ENCODE measurements at regions not wholly inside any gene's neighbourhood (a gene's known extent, or its start where the extent isn't known, plus 50 kb on each side); places are given as distances from the start of the nearest gene placed in this dataset.

DNA sequence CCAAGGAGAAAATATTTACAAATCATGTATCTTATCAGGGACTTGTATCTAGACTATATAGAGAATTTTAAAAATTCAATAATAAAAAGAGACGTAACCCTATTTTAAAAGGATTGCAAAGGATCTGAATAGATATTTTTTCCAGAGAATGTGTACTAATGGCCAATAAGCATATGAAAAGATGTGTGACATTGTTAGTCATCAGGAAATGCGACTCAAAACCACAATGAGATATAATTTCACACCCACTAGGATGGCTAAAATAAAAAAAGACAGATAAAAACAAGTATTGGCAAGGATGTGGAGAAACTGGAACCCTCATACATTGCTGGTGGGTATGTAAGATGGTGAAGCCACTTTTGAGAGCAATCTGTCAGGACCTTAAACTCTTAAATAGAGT, 141.9 kb upstream of the BMP4 start:
- no peak for DNase-seq

- no peak for DNase-seq
Measured at GRCh38 chr14:54102051-54102456, 145.4 kb upstream of the BMP4 start.

DNA sequence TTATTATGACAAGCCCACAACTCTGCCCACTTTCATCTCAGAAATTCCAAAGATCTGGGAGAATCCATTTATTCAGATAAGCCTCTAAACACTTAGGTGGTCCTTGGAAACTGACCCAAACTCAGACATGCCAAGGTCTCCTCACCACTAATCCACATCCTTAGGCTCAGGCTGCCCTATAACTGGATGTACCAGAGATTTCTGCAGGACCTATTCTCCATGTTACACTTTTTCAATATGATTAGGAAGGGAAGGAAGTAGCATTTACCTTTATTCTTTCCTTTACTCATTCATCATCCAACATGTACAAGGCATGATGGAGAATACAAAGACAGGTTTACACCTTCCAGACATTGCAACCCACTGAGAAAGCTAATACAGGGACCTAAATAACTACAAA, 145.9 kb upstream of the BMP4 start:
- DNase-seq: no peak

DNA sequence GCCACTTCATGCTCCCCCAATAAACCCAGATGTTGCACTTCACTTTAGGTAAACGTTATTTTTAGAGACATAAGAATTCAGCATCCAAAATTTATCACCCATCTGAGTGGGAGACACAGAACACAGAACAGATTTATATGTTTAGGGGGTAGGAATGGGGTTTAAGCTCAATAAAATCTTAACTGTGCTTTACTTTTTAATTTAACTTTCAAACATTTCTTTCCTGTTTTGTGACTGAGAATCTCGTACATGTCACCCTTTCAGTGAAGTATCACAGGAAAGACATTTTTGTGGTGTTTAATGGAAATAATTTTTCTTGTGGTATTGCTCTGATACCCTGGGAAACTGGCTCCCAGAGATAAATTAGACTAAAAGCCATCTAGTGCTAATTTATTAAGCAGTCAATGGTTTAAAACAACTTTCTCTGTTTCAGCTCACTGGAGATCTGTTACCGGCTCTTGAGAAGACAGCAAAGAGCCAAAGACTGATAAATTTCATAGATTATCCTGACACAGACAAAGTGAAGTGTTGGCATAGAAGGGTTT, 148.0 kb upstream of the BMP4 start:
- no peak for DNase-seq

DNA sequence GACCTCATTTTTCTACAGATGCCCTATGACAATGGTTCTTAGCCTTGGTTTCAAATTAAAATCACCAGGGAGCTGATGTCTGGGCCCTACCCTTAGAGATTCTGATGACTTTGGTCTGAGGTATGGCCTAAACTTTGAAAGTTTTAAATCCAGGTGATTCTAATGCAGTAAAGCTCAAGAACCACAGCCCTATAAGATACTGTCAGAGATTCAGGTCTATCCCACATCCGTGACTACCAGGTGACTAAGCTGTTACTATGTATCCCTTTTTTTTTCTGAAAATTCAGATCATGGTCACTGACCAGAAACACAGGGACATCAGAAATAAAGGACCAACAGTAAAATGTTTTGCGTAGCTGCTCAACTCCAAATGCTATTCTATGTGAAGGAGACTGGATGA, 148.8 kb upstream of the BMP4 start:
- no peak for DNase-seq

DNA sequence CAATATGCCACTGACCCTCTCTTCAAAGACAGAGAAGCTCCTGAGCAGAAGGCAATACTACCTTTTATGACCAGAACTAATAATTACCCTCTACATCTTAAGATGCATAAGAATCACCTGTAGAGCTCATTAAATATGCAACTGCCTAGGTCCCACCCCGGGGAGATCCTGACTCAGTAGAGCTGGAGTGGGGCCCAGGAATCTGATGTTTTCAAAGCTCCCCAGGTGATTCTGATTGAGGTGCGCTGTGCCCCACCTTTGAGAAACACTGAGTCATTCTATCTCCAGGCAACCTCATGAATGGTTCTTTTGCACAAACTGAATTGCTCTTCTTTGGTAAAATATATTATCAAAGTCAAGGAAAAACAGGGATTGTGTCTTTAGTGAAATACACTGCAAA, 149.3 kb upstream of the BMP4 start:
- no peak for DNase-seq

DNA sequence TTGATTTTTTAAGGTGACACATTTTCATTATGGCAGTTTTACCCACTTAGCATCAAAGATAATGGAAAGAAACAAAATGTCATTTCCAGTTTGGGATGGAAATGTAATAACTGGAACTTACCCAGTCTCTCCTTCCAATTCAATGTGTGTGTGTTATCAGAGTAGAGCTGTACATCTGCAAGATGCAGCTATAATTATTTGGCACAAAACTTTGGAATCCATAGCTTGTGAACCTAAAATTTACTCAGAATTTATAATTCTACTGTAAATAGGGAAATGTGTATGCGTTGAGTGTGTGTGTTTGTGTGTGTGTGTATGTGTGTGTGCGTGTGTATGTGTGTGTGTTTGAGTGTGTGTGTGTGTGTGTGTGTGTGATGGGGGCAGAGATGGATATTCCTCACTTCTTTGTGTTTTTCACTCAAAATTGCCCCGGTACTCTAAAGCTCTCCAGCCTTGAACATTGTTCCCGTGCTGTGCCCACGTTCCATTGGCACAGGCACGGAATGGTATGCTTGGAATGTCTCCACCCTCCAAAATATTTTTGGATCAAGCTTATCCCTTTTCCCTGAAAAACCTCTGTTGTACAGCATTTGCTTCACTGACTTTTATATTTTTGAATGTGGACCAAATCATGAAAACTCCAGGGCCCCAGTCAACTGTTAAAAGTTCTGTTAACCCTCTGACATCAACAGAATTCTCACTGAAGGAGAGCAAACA, 150.2 kb upstream of the BMP4 start:
- no peak for DNase-seq

DNA sequence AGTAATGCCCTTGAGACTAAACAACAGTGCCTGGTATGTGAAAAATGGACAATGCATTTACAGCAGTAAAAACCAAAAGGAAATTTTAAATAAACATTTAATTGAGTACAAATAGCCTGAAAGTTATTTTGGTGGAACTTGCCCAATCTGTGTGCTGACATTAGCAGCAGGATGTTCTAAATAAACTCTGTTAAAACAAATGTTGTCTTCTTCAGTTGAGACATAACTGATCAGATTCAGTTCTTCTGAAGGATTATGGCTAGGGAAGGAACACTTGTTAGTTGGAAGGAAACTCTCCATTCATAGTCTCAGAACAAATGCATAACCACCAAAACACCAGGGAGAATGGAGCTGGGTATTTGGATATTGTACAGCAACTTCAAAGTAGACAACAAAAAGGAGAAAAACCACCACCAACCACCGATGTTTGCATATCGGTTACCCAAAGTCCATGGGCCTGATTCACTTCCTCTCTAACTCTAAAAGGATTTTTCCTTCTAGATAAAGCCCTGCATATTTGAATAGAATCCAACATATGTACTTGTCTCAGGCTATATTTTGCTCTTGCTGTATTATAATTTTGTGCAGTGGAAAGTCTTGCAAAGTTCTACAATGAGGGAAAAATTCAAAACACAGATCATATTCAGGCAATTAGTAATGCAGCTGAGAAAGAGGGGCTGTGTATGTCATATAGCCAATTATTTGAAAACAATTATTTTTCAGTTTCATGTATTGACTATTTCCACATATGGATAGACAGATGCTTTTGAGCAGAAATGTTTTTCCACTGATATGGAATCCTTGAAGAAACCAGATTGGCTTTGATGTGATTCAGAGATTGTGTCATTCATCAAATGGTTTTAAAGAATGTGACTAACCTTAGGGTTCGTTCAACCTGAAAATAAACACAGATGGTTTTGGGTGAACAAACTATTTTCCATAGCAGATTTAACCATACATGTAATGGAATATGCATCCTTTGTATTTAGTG, 152.2 kb upstream of the BMP4 start:
- no peak for DNase-seq

DNA sequence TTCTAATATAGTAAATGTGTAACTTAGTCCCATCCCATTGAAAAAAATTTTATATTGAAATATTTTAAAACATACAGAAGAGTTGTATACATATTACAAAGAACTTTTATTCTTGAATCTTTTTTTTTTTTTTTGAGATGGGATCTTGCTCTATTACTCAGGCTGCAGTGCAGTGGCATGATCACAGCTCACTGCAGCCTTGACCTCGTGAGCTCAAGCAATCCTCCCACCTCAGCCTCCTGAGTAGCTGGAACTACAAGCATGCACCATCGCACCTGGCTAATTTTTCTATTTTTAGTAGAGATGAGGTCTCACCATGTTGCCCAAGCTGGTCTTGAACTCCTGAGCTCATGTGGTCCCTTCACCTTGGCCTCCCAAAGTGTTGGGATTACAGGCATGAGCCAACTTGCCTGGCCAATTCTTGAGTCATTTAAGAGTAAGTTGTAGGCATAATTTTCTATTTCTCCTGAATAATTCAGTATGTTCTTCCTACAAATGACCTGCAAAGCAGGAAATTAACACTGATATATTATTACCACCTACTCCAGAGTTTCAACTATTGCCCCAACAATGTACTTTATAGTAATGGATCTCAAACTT, 153.0 kb upstream of the BMP4 start:
- DNase-seq: no peak

DNA sequence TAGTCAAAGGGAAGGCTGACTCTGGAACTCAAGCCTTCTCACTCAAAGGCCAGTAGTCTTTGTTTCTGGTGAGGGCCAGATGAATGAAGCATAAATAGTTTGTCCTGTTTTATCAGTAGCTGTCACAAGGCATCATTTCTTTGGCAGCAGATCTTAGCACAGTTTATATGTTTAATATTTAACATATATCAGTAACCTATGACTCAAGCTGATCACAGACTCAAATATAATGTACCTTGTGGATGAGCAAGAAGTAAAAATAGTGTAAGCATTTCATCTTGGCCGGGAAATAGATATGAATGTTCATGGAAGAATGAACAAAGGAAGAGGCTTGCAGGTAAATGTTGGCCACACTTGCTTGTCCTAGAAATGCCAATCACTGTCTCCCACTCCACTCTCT, 158.3 kb upstream of the BMP4 start:
- DNase-seq: no peak

- DNase-seq: no peak
Measured at GRCh38 chr14:54116198-54116885, 159.7 kb upstream of the BMP4 start.

GRCh38 chr14:54116972-54117371, 160.3 kb upstream of the BMP4 start:
- DNase-seq: no peak

- DNase-seq: no peak
Measured at GRCh38 chr14:54117396-54117795, 160.8 kb upstream of the BMP4 start.

GRCh38 chr14:54117924-54118323, 161.3 kb upstream of the BMP4 start:
- no peak for DNase-seq

- no peak for DNase-seq
Measured at GRCh38 chr14:54120260-54120659, 163.6 kb upstream of the BMP4 start.

GRCh38 chr14:54121466-54122027, 164.9 kb upstream of the BMP4 start:
- DNase-seq: no peak

GRCh38 chr14:54123841-54124240, 167.2 kb upstream of the BMP4 start:
- no peak for DNase-seq

DNA sequence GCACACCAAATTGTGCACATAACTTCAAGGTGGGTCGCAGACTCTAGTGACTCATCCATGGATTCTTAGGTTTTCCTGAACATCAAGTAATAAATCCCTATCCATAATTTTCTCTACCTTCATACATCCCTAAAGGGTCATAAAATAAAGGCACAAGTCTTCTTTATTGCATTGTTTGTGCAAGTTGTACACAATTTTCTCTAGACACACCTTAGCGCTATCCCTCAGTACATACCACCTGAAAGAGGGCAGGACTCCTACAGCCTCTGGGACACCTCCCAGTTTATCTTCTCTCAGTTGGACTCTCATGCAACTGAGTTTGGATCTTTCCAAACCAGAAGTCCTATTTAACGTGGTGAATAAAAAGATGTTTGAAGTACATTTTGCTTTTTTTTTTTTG, 168.5 kb upstream of the BMP4 start:
- DNase-seq: no peak

- DNase-seq: no peak
Measured at GRCh38 chr14:54126947-54127346, 170.3 kb upstream of the BMP4 start.

DNA sequence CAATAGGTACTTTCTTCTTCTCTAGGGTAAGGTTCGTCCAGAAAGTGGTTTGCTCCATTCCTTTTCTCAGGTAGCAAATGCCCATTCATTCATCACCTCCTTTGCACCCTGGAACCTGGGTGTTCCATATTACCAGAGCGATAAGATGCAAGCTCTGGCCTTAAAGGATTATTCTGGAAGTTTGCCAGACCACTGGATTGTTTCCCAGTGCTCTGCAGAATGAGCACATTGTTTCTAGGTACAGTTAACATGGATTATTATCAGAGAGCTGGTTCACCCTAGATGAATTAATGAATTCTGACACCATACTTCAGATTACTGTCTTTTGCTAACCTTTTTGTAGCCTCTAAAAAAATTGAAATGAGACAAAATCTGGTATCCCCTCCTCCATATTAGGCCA, 170.9 kb upstream of the BMP4 start:
- DNase-seq: no peak

DNA sequence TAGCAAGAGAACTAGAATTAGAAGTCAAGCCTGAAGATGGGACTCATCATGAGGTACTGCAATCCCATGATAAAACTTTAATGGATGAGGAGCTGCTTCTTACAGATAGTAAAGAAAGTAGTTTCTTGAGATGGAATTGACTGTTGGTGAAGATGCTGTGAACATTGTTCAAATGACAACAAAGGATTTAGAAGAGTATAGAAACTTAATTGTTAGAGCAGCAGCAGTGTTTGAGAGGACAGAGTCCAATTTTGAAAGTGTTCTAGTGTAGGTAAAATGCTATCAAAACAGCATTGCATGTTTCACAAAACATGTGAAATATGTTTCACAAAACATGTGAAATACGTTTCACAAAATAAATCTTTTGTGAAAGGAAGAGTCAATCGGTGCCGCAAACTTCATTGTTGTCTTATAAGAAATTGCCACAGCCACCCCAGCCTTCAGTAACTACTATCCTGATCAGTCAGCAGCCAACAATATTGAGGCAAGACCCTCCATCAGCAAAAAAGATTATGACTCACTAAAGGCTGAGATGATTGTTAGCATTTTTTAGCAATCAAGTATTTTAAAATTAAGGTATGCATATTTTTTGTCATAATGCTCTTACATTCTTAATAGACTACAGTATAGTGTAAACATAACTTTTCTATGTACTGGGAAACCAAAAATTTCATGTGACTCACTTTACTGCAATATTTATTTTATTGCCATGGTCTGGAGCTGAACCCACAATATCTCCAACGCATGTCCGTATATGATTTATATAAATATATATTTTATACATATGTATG, 173.4 kb upstream of the BMP4 start:
- no peak for DNase-seq

DNA sequence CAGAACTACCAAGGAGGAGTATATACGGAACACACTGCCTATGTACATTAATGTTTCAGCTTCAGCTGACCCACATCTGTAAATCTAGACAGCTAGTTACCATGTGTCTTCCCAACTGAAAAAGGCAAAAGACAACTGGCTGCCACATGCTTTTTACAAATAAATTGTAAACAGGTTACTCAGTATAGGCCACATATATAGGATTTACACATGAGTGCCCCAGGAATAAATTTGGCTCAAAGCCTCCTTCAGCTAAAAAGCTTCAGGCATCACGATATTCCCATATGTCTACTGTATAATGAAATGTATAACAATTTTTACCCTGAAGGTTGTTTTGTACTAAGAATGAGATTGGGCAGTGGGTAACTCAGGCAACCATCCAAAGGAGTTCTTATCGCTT, 175.9 kb upstream of the BMP4 start:
- DNase-seq: no peak
